ENCODE measurements at regions not wholly inside any gene's neighbourhood (a gene's known extent, or its start where the extent isn't known, plus 50 kb on each side); places are given as distances from the start of the nearest gene placed in this dataset.
"Not testable (repeated sequence)": the region's sequence is repeated elsewhere in the genome, so short reads cannot be mapped to it uniquely, and the experiment has no call there.

DNA sequence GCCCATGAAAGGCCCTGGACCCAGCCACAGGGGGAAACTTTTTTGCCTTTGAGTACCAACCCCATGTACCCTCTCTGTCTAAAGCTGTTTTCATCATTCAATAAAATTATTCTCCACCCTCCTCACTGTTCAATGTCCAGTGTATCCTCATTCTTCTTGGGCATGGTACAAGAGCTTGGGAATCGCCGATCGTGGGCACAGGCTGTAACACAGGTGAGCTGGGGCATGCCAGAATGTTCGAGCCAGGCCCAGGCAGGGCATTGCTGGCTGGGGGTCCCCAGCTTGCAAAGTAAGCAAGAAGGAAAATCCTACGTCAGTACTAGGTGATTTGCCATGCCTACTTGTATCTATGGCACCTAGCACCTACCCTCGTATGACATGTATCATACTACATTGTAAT lies 162.1 kb upstream of the NOL4 start:
- H3K27me3 Mint-ChIP-seq (ENCODE audit: low read depth, poor library complexity): peaks cover 4% of the 10 kb centered on the region
- DNase-seq: no peak
- no peaks in the 10 kb centered on the region for H3K4me1 Mint-ChIP-seq
- TF ChIP-seq, protein P1, sequence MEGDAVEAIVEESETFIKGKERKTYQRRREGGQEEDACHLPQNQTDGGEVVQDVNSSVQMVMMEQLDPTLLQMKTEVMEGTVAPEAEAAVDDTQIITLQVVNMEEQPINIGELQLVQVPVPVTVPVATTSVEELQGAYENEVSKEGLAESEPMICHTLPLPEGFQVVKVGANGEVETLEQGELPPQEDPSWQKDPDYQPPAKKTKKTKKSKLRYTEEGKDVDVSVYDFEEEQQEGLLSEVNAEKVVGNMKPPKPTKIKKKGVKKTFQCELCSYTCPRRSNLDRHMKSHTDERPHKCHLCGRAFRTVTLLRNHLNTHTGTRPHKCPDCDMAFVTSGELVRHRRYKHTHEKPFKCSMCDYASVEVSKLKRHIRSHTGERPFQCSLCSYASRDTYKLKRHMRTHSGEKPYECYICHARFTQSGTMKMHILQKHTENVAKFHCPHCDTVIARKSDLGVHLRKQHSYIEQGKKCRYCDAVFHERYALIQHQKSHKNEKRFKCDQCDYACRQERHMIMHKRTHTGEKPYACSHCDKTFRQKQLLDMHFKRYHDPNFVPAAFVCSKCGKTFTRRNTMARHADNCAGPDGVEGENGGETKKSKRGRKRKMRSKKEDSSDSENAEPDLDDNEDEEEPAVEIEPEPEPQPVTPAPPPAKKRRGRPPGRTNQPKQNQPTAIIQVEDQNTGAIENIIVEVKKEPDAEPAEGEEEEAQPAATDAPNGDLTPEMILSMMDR (IDR thresholded peaks at IDR 0.05): no peak
- no peak overlapping the region for H3K4me3 Mint-ChIP-seq
- H3K27ac Mint-ChIP-seq: no peak overlapping the region
- no peaks in the 10 kb centered on the region for H3K36me3 Mint-ChIP-seq (ENCODE audit: low read depth)
- H3K9me3 Mint-ChIP-seq: no peaks in the 10 kb centered on the region

DNA sequence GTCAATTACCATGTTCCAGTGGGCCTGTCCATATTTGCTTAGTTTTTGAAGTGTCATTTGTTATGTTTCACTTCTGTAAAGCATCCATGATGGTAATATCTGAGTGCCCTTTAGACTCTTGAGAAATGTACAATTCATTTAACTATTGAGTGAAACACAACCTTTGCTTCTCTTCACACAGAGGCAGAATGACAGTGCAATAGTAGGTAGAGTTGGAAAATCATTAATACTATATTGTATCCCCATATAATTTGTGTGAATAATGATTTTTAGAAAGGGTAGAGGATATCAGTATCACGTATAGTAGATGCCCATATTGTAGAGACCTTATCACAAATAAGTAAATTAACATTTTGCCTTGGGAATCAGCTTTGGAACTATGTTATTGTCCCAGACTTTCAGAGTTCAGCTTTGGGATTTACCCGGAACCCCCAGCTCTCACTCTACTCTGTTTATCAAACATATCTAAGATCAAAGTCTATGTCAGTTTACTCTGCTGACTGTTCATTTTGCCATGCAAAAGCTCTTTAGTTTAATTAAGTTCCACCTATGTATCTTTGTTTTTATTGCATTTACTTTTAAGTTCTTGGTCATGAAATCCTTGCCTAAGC lies 172.7 kb upstream of the NOL4 start:
- Mint-ChIP-seq H3K27me3 (ENCODE audit: low read depth, poor library complexity) (no peaks in the 10 kb centered on the region), H3K27ac (no peak overlapping the region), H3K4me1 (no peaks in the 10 kb centered on the region), H3K36me3 (ENCODE audit: low read depth) (no peaks in the 10 kb centered on the region), H3K4me3 (no peak overlapping the region), H3K9me3 (no peaks in the 10 kb centered on the region)
- DNase-seq: no peak
- TF ChIP-seq, protein P1 (IDR thresholded peaks at IDR 0.05): no peak

DNA sequence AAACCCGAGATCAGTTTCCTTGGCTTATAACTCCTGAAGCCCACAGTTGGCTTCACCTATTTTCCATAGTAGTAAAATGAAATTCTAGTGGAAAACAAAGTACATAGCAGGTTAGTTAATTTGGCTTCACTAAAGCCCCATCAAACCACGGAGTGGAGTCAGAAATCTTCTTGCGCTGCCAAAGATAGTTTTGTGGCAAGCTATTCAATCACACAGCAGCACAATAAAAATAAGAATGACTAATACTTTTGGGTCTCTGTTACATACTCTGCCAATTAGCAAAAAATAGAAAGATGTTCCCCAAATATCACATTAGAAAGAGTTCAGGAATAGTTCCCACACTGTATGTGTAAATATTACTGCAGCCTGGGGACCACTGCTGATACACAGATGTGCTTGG lies 175.2 kb upstream of the NOL4 start:
- Mint-ChIP-seq H3K36me3 (ENCODE audit: low read depth) (no peaks in the 10 kb centered on the region), H3K27ac (no peak overlapping the region), H3K4me3 (no peak overlapping the region), H3K9me3 (no peaks in the 10 kb centered on the region), H3K4me1 (no peaks in the 10 kb centered on the region), H3K27me3 (ENCODE audit: low read depth, poor library complexity) (no peaks in the 10 kb centered on the region)
- TF ChIP-seq, protein P1 (IDR thresholded peaks at IDR 0.05): no peak
- no peak for DNase-seq

DNA sequence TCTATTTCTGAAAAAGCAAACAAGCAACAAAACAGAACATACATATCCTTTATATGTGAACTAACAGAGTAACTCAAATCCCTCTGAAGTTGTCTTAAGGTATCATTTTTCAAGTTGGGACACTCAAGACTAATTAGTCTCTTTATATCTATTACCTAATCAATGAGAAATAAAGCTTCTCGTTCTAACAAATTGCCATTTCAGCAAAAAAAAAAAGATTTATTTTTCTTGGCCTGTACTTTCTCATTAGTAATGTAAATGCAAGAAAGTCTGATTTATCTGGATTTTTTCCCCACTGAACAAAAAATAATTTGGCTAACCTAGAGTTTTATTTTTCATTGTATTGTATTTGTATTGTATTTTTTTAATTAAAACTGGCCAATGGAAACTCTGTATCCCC lies 176.1 kb upstream of the NOL4 start:
- TF ChIP-seq, protein P1 (IDR thresholded peaks at IDR 0.05): no peak
- no peak overlapping the region for H3K4me3 Mint-ChIP-seq
- H3K36me3 Mint-ChIP-seq (ENCODE audit: low read depth): no peaks in the 10 kb centered on the region
- H3K27ac Mint-ChIP-seq: no peak overlapping the region
- no peak for DNase-seq
- H3K27me3 Mint-ChIP-seq (ENCODE audit: low read depth, poor library complexity): peaks cover 3% of the 10 kb centered on the region
- H3K9me3 Mint-ChIP-seq: no peaks in the 10 kb centered on the region
- H3K4me1 Mint-ChIP-seq: no peaks in the 10 kb centered on the region

DNA sequence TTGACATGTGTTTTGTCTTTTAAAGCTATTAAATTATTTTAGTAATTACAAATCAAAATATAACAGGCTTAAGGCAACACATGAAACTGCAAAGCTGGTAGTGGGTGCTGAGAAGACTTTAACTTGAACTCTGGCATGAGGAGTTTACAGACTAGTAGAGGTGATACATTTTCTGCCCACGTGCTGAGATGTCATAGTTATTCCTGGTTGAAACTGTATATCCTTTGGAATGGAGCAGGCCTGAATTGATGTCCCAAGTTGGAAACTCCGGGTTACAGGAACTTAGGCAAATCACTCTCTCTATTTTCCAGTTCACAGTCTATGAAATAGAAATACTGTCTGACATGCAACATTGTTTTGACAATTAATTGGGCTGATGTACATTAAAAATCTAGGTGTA lies 177.1 kb upstream of the NOL4 start:
- no peaks in the 10 kb centered on the region for H3K9me3 Mint-ChIP-seq
- peaks cover 3% of the 10 kb centered on the region for H3K27me3 Mint-ChIP-seq (ENCODE audit: low read depth, poor library complexity)
- H3K36me3 Mint-ChIP-seq (ENCODE audit: low read depth): no peaks in the 10 kb centered on the region
- H3K27ac Mint-ChIP-seq: no peak overlapping the region
- no peak overlapping the region for H3K4me3 Mint-ChIP-seq
- no peaks in the 10 kb centered on the region for H3K4me1 Mint-ChIP-seq
- TF ChIP-seq, protein P1 (IDR thresholded peaks at IDR 0.05): no peak
- DNase-seq: no peak

DNA sequence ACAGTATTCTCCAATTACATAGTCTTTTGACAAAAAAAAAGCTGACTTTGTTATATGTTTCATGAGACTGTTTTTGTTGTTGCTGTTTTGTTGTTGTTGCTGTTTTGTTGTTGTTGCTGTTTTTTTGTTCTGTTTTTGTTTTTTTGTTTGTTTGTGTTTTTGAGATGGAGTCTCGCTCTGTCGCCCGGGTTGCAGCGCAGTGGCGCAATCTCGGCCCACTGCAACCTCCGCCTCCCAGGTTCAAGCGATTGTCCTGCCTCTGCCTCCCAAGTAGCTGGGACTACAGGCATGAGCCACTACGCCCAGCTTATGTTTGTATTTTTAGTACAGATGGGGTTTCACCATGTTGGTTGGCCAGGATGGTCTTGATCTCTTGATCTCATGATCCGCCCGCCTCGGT lies 182.8 kb upstream of the NOL4 start:
- not testable (repeated sequence) for H3K27me3 Mint-ChIP-seq (ENCODE audit: low read depth, poor library complexity); H3K4me3 Mint-ChIP-seq; H3K36me3 Mint-ChIP-seq (ENCODE audit: low read depth); H3K4me1 Mint-ChIP-seq; H3K9me3 Mint-ChIP-seq; H3K27ac Mint-ChIP-seq; DNase-seq
